GM19467 (cell line): ENCODE measurements at regions not wholly inside any gene's neighbourhood (a gene's known extent, or its start where the extent isn't known, plus 50 kb on each side); places are given as distances from the start of the nearest gene placed in this dataset.

Experiments used
- ATAC-seq: cut with Tn5 transposase; IDR thresholded peaks from one replicate; pipeline ENCODE4 v1.9.1; 2021; ENCODE audit warnings: mild to moderate bottlenecking, moderate library complexity; ENCODE audit not compliant: unreplicated experiment

DNA sequence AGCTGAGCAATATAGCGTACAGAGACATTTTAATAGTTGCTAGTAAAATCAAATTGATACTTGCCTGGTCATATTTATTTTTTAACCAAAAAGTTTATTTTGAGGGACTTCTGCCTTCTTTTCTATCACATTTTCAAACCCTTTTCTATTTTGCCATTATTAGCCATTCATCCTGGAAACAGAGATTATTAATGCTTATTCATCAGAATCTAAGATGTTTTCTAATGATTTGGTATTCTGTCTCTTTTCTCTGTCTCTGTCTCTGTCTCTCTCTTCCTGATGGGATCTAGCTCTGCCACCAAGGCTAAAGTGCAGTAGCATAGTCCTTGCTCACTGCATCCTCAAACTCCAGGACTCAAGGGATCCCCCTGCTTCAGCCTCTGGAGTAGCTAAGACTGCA is 871.3 kb upstream of the CDH8 start:
- no peak for ATAC-seq

DNA sequence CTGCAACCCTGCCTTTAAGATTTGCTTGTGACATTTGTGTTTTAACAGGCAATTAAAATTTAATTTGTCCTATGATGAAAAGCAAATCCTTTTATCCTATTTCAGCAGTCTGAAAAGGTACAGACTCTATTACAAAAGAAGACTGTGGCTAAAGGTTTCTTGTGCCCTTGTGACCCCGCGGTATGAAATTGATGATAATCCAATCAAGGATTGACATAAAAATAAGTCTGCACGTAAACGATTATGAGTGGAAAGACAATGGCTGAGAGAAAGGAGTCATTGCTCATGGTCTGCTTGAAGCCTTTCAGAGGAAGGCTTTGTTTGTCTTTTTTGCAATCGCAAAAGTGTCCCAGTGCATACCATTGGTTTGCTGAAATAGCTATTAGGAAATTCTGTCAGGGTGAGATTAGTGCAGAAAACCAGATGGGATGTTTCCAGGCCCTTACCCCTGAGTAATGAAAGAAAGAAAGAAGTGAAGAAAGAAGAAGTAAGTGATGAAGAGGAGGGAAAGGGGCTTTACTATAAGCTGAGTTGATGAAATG is 867.8 kb upstream of the CDH8 start:
- ATAC-seq, result no peak

DNA sequence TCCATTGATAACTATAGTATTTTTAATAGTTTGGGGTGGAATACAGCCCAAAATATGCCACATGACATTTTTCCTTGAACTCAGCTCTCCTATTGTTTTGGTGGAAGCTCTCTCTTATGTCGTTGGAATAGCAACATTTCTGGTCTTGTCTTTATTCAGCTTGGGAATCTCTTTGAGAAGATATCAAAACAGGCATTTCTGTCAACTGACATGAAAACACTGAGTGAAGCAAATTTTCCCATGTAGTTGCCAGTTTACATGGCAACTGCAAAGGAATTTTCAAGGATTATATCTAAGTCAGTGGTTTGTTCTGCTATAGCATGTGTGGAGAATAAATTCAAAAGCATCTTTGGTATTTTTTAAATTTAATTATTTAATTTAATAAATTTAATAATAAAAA is 863.5 kb upstream of the CDH8 start:
- no peak for ATAC-seq

DNA sequence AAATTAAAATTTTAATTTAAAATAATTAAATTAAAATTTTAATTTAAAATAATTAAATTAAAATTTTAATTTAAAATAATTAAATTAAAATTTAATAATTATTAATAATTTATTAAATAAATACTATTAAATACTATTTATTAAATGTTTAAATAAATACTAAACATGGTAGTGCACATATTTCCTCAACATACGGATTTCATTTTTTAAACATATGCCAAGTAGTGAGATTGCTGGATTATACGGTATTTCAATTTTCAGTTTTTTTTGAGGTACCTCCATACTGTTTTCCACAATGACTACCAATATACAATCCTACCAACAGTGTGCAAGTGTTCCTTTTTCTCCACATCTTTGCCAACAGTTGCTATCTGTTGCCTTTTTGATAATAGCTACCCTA is 852.9 kb upstream of the CDH8 start:
- ATAC-seq, result no peak

DNA sequence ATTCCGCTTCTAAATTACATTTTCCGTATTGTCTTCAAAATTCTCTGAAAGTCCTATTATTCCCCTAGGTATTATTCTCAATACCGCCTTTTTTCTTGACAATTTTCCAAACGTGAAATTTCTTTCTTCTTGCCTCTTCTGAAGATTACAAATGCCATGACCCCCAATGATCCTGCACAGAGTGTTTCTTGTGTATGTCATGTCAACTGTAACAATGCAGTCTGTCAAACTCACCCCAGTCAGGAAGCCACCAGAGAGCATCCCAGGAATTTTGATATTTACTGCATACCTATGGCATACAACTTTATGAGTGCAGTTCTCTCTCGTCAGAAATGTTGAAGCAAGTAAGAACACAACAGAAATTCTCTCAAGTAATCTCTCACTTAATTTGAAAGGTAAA is 847.3 kb upstream of the CDH8 start:
- no peak for ATAC-seq

DNA sequence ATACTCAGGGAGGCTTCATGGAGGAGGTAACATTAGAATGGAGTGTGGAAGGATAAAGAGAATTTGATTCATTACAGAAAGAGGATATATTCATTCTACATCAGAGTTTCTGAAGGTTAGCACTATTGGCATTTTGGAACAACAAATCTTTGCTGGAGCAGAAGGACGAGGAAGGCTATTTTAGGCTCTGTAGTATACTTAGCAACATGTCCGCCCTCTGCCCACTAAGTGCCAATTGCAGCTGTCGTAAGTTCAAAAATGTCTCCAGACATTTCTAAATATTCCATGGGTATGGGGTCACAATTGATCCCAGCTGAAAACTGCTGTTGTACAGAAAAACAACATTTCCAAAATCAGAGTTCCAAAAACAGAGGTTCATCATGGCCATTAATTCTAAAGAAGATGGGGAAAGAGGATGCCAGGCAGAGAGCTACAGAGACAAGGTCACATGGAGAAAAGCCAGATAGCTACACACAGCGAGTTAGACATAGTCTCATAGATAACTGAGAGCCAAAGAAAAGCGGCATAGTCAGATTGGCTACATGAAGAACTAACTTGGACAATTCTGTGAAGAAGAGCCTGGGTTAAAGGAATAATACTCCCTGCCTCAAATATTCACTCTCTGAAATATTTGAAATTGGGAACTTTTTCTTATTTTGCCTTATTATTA is 846.4 kb upstream of the CDH8 start:
- no peak for ATAC-seq

DNA sequence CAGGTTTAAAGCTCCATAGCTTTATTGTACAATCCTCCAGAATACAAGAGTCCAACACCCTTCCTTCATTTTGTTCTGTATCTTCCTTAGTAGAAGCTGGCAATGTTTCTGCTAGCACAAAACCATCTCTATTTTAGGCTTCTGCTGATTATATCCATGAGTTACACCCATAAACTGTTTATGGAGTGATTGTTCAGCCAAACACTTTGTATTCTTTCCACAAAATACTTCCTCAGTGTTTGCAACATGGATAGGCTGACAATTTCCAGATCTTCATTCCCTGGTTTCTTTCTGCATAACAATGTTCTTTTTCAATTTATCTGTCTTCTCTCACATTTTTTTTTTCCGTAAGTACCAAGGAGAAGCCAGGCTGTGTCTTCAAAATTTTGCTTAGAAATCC is 839.9 kb upstream of the CDH8 start:
- no peak for ATAC-seq

DNA sequence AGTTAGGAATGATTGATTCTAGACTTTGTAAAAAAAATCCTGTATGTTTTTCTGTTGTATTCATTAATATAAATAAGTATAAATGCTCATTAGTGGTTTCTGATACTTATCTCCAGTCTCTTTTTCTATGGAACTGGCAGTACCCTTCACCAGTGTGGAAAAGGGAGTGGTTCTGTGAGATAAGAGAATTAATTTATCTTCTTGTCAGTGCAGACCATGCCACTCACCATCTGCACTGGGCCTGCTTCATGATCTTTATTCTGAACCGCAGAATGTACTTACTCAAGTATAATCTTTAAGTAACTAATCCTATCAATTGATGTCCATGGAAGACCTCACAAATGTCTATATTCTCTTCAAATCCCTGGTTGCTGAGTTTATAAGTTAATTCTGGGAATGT is 836.1 kb upstream of the CDH8 start:
- no peak for ATAC-seq

DNA sequence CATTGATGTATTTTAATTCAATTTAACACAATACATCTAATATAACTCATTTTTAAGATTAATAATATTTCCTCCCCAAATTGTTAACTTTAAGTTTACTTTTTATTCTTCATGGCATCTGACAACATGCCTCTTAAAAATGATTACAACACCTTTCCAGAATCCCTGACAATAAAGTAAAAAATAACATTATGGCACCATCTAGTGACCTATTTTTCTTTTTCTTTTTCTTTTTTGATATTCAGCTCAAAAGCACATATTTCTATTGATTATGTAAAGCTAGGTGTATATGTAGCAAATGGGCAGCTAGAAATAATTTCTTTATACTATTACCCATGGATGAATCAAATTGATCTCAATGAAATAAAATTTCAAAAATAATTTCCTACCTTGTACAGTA is 834.3 kb upstream of the CDH8 start:
- no peak for ATAC-seq

DNA sequence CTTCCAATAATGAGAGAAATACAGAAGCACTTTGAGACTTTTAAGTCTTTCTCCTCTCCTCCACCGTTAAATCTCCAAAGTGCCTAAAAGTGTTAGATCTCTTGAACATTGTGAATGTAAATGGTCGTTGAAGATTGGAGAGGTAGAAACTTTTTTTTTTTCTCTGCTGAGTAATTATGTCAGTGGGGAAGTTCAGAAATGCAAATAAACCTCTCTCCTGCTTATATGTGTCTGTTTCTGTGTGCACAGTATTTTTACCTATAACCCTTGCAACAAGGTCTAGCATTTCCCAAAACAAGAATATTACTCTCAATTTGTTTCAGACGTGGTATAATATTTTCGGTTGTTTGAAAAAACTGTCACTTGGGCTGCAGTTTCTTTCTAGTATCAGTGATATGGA is 833.6 kb upstream of the CDH8 start:
- ATAC-seq, result no peak

DNA sequence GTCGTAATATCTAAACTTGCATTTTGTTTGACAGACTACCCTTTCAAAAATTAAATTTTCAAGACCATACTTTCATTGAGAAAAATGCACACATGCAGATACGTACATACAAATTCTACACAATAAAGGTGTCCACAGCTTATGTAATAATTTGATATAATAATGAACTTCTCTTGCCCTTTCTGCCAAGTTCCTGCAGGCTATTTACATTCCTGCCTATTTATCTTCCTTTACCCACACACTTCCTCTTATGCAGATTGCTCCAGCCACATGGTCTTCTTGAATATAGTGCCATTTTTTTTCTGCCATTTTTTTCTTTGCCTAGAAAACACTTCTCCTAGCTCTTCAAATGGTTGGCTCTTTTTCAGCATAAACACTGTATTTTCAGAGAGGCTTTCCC is 826.9 kb upstream of the CDH8 start:
- ATAC-seq, result no peak

DNA sequence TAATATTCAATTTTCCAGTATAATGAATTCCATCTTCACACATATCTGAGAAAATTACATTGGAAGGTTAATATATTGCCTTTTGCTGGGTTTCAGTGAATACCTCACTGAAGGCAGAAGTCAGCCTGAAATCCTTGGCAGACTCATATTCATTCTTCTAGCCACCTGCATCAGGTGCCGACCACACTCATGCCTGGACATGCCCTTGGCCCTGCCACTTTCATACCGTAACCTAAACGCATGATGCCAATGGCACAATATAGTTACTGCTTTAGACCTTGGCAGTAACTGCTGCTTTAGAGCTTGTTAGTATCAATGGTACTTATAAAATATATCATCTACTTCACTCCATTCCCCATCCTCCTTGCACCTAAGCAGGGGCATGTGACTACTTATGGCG is 817.6 kb upstream of the CDH8 start:
- ATAC-seq, result no peak

DNA sequence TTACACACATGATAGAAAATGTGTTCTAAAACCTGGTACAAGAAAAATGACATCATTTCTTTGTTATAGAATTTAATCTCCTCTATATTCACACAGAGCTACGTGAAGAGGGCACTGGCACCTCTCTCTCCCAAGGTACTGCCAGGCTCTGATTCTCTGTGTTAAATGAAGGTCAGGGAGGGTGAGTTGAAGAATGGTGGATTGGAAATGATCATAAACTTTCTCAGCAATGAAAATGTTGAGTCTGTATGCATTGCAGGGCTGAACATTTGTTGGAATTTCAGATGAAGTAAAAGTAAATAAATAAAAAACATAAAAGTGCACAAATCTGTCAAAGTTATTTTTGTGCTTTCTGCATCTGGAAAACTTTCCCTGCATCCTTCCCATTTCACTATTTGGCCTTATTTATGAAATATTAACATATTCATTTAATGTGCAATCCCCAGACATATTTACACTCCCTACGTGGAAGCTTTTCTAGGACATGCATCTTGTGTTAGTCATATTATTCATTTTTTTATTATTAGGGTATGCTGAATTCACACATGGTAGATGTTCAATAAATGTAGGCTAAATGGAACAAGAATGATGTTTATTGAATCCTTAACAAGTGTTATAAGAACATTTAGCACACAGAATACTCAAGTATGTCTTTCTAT is 810.3 kb upstream of the CDH8 start:
- ATAC-seq, result no peak

DNA sequence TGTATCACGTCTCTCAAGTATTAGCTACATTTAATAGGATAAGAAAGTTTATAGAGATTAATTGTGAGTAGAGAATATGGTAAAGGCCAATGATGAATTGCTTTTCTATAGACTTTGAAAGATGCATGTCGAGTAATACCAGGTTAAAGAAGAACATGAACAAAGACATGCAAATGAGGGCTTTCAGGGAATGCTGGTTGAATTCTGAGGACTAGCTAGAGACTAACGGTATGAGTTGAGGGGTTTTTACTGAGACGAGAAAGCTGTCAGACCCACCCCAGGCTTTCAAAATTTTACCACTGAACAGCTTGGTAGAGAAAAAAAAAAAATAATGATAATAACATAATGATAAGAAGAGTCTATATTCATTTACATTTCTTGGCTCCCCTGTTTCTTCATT is 796.0 kb upstream of the CDH8 start:
- no peak for ATAC-seq

DNA sequence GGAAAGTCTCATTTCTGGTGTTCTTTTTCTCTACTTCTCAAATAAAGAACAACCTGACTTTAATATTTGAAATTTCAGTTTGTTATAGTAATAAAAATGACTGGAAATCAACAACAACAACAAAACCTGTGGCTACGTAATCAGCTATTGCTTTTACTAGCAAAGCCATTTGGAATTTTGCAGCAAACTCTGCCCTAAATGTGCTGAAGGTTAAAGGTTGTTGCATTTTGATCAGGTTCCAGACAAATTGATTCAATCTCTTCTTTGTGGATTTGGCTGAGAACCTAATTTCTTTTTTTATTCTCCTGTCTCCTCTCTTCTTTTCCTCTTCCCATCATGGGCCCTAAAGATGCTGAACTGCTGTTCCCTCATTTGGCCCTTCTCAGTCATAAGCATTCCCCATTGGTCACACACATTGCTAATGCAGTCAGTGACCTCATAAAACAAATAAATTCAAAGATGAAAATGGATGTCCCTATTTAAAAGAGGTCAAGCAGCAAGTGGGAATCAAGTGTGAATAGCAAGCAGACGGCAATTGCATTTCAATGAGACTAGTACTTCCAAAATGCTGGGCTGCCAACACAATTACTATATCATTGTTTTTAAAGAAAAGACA is 795.1 kb upstream of the CDH8 start:
- ATAC-seq, result no peak

DNA sequence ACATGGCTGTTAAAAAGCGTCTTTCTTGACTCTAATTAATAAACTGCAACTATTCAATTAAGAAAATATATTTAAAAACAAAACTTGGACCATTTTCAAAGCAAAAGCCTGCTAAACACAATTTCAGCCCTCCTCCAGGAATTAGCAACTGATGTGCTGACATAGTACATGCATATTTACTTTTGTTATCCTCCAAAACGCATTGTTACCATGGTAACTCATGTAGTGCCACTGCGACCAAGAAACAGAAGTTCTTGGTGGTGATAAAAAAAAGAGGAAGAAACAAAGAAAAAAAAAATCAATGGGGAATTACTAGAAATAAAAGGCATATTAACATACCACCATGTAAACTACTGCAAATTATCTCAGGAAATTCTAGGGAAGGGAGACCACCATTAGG is 793.4 kb upstream of the CDH8 start:
- no peak for ATAC-seq

DNA sequence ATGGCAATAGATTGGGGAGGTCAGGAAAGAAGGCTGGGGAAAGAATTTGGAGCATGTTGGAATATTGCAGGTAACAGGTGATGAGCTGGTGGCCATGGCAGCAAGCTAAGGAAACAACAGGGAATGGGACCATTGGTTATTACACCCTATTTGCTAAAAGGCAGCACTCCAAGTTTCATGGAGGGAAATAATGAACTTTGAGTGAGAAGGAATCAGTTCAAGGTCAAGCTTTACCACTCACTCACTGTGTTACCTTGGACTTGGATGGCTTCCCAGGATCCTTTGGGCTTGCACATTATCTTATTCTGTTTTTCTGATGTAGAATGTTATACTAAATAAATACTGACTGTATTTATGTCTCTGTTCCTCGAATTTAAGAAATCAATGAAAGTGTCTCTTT is 792.8 kb upstream of the CDH8 start:
- ATAC-seq, result no peak

DNA sequence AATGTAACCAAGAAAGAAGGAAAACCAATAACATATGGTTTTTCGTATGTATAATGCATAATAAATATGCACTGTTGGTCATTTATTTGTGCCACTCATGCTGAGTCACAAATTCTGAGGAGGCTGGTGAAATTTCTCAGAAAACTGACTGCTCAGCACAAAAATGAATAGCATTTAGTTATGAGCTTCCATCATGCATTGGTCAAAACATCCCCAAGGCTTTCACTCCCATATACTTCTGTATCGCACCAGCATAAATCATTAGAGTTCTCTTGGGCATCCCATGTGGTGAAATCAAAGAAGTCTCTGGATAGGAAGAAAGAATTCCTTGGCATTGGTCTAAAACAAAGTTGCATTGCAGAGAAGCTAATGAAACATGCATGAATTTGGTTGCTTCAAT is 785.6 kb upstream of the CDH8 start:
- ATAC-seq, result no peak

DNA sequence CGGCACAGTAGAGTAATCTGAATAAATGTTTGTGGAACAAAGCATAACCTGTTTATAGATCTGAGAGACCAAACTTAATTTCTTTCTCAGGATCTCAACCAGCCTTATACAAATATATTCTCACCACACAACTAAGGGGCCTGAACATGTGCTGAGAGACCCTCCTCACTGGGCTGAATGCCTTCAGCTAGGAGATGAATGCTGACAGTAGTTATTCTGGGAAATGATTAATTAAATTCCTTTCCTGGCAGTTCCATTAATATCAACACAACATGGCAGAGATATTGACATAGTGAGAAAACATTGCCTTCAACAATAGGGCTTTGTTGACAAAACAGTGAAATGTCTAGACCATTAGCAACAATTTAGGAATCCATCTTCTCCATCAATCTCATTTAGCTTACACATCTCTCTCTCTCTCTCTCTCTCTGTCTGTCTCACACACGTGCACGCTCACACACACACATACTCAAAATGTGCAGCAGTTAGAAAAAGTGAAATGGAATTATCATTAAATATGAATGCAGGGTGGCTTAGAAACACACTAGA is 780.8 kb upstream of the CDH8 start:
- ATAC-seq, result no peak

DNA sequence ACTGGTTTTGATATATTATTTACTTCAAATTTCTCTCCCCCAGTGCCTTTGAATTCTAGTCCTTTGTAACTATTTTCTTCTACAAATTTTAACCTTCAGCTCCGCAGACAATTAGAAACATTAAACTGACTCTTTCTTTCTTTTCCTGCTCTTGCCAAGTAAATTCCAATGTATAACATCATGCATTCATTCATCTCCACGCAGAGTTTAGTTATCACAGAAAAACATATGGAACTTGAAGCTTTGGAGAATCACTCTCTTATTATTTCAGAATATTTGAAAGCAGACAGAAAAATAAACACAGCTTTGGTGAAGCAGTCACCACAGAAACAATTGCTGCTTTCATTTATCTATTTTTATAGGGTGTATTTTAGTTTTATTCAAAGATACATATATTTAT is 778.7 kb upstream of the CDH8 start:
- no peak for ATAC-seq

DNA sequence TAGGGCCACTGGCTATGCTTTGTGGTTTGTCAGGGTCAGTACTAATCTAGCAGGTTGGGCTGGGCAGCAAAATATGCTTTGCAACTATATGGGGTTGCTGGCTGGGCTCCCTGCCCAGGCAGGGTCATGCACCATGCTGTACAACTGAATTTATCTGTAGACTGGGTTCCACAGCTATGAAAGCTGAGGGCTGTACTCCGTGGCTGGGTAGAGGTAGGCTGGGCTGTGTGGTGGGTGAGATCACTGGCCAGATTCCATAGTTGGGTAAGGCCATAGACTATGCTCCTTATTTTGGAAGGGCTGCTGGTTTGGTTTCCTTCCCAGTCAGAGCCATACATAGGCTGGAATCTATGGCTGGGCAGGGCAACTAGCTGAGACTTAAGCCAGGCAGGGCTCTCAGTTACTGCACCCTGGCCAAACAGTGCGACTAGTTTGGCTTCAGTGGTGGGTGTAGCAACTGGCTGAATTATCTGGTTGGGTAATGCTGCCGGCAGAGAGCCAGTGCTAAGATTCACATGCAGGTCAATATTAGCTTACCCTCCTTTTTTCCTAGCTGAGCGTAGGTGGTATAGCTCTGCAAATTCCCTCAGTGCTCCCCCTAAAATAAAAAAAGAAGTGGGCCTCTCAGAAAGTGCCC is 769.1 kb upstream of the CDH8 start:
- no peak for ATAC-seq

DNA sequence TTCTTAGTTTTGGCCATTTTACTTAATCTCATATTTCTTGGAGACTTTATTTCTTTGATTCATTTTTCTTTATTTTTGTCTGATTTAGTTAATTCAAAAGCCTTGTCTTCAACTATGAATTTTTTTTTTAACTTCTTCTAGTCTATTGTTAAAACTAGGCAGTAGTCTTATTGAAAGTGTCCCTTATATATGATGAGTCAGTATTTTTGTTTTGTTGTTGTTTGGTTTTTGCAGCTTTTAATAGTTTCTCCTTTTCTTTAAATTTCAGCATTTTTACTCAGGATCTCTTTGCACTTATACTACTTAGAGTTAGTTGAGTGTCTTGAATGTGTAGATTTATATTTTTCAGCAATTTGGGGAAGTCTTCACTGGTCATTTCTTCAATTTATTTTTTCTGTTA is 758.5 kb upstream of the CDH8 start:
- ATAC-seq, result no peak
